Testis (tissue), 2 donors: ENCODE measurements at regions not wholly inside any gene's neighbourhood (a gene's known extent, or its start where the extent isn't known, plus 50 kb on each side); places are given as distances from the start of the nearest gene placed in this dataset.

ENCODE experiments used
- CTCF ChIP-seq, 3 experiments: fragments of 450-650 bp in 2 of 3; fragments of 200-600 bp in 1 of 3; sonication (generic) in 1 of 3; IDR thresholded peaks; one replicate each; pipeline ENCODE4 v1.5.1; 2016 to 2019; ENCODE audit warnings: antibody characterized with exemption in 3 of 3, mild to moderate bottlenecking in 2 of 3, moderate library complexity in 1 of 3
- POLR2A ChIP-seq: fragments of 450-650 bp; IDR thresholded peaks from one replicate; pipeline ENCODE4 v1.6.1; 2017; ENCODE audit warnings: antibody characterized with exemption, mild to moderate bottlenecking, moderate library complexity

- TF ChIP-seq CTCF (IDR thresholded peaks at IDR 0.05) (no peak), POLR2A (no peak)
These were observed 138.2 kb downstream of the BBOX1 start for GRCh38 chr11:27178859-27179258.
